ENCODE measurements at regions not wholly inside any gene's neighbourhood (a gene's known extent, or its start where the extent isn't known, plus 50 kb on each side); places are given as distances from the start of the nearest gene placed in this dataset.

GRCh38 chr15:38722236-38722635 lies 157.6 kb upstream of the RASGRP1 start:
- no peaks in the 10 kb centered on the region for H3K36me3 ChIP-seq (replicated peaks; ENCODE audit: insufficient read depth, low read length)
- H3K9me3 ChIP-seq (replicated peaks; ENCODE audit: insufficient read depth, low read length), result no peaks in the 10 kb centered on the region
- no peaks in the 10 kb centered on the region for H3K9me2 ChIP-seq (replicated peaks; ENCODE audit: insufficient read depth, low read length)
- H3K4me1 ChIP-seq (ENCODE audit: low read length), result no peaks in the 10 kb centered on the region
- no peak overlapping the region for H3K4me3 ChIP-seq (ENCODE audit: low read length)
- no peak for DNase-seq
- H3K27me3 ChIP-seq (replicated peaks; ENCODE audit: insufficient read depth, low read length), result no peaks in the 10 kb centered on the region
- no peak overlapping the region for H2AFZ ChIP-seq (ENCODE audit: low read length)
- H3F3A ChIP-seq (ENCODE audit: insufficient read depth, low read length), result no peaks in the 10 kb centered on the region
- H3K9ac ChIP-seq (ENCODE audit: low read length), result no peak overlapping the region
- TF ChIP-seq CTCF (IDR thresholded peaks at IDR 0.05; ENCODE audit: low read length) (no peak), EZH2phosphoT487 (IDR thresholded peaks at IDR 0.05; ENCODE audit: low read length) (no peak), EZH2 (optimal IDR thresholded peaks at IDR 0.05; ENCODE audit: low read depth, low read length) (no peak)
- no peak overlapping the region for H3K27ac ChIP-seq (ENCODE audit: low read length)
- no peak overlapping the region for H3K4me2 ChIP-seq (ENCODE audit: low read depth, low read length)
- no peaks in the 10 kb centered on the region for H4K20me1 ChIP-seq (ENCODE audit: insufficient read depth, low read length)
- H3K79me2 ChIP-seq (ENCODE audit: low read length), result no peaks in the 10 kb centered on the region

GRCh38 chr15:38724827-38725226 lies 160.2 kb upstream of the RASGRP1 start:
- Histone ChIP-seq H3K4me3 (ENCODE audit: low read length) (no peak overlapping the region), H3K27me3 (replicated peaks; ENCODE audit: insufficient read depth, low read length) (no peaks in the 10 kb centered on the region), H3K27ac (ENCODE audit: low read length) (no peak overlapping the region), H4K20me1 (ENCODE audit: insufficient read depth, low read length) (no peaks in the 10 kb centered on the region), H3K9ac (ENCODE audit: low read length) (no peak overlapping the region), H3F3A (ENCODE audit: insufficient read depth, low read length) (no peaks in the 10 kb centered on the region), H3K4me1 (ENCODE audit: low read length) (no peaks in the 10 kb centered on the region), H3K79me2 (ENCODE audit: low read length) (no peaks in the 10 kb centered on the region), H3K4me2 (ENCODE audit: low read depth, low read length) (no peak overlapping the region), H3K36me3 (replicated peaks; ENCODE audit: insufficient read depth, low read length) (no peaks in the 10 kb centered on the region), H3K9me3 (replicated peaks; ENCODE audit: insufficient read depth, low read length) (no peaks in the 10 kb centered on the region), H2AFZ (ENCODE audit: low read length) (no peak overlapping the region), H3K9me2 (replicated peaks; ENCODE audit: insufficient read depth, low read length) (no peaks in the 10 kb centered on the region)
- TF ChIP-seq CTCF (IDR thresholded peaks at IDR 0.05; ENCODE audit: low read length) (no peak), EZH2 (optimal IDR thresholded peaks at IDR 0.05; ENCODE audit: low read depth, low read length) (no peak), EZH2phosphoT487 (IDR thresholded peaks at IDR 0.05; ENCODE audit: low read length) (no peak)
- no peak for DNase-seq

GRCh38 chr15:38726187-38726586 lies 161.6 kb upstream of the RASGRP1 start:
- no peak for DNase-seq
- no peaks in the 10 kb centered on the region for H3K4me1 ChIP-seq (ENCODE audit: low read length)
- H3K4me2 ChIP-seq (ENCODE audit: low read depth, low read length), result no peak overlapping the region
- no peaks in the 10 kb centered on the region for H4K20me1 ChIP-seq (ENCODE audit: insufficient read depth, low read length)
- no peak overlapping the region for H3K27ac ChIP-seq (ENCODE audit: low read length)
- no peaks in the 10 kb centered on the region for H3K36me3 ChIP-seq (replicated peaks; ENCODE audit: insufficient read depth, low read length)
- TF ChIP-seq EZH2 (optimal IDR thresholded peaks at IDR 0.05; ENCODE audit: low read depth, low read length) (no peak), EZH2phosphoT487 (IDR thresholded peaks at IDR 0.05; ENCODE audit: low read length) (no peak), CTCF (IDR thresholded peaks at IDR 0.05; ENCODE audit: low read length) (no peak)
- no peaks in the 10 kb centered on the region for H3F3A ChIP-seq (ENCODE audit: insufficient read depth, low read length)
- H3K27me3 ChIP-seq (replicated peaks; ENCODE audit: insufficient read depth, low read length), result no peaks in the 10 kb centered on the region
- H3K9me3 ChIP-seq (replicated peaks; ENCODE audit: insufficient read depth, low read length), result no peaks in the 10 kb centered on the region
- H3K79me2 ChIP-seq (ENCODE audit: low read length), result no peaks in the 10 kb centered on the region
- H3K4me3 ChIP-seq (ENCODE audit: low read length), result no peak overlapping the region
- no peak overlapping the region for H2AFZ ChIP-seq (ENCODE audit: low read length)
- no peak overlapping the region for H3K9ac ChIP-seq (ENCODE audit: low read length)
- no peaks in the 10 kb centered on the region for H3K9me2 ChIP-seq (replicated peaks; ENCODE audit: insufficient read depth, low read length)

Measured in MM.1S (cell line).